Ectodermal cell (in vitro differentiated cells): ENCODE measurements at regions not wholly inside any gene's neighbourhood (a gene's known extent, or its start where the extent isn't known, plus 50 kb on each side); places are given as distances from the start of the nearest gene placed in this dataset.
"Not testable (repeated sequence)": the region's sequence is repeated elsewhere in the genome, so short reads cannot be mapped to it uniquely, and the experiment has no call there.

Source experiments
- H3K27ac ChIP-seq: 2 replicates; pipeline ENCODE4 v1.7.0; 2013; ENCODE audit warnings: mild to moderate bottlenecking, low read depth, low read length; ENCODE audit not compliant: insufficient read depth, poor library complexity, severe bottlenecking
- H3K27me3 ChIP-seq: 2 replicates; pipeline ENCODE4 v1.7.0; 2013; ENCODE audit warnings: mild to moderate bottlenecking, low read length; ENCODE audit not compliant: insufficient read depth, control insufficient read depth, poor library complexity, severe bottlenecking
- H3K36me3 ChIP-seq: one replicate; pipeline ENCODE4 v1.7.0; 2013; ENCODE audit warnings: low read length; ENCODE audit not compliant: control insufficient read depth, insufficient read depth
- H3K4me1 ChIP-seq: one replicate; pipeline ENCODE4 v1.7.0; 2013; ENCODE audit warnings: low read length; ENCODE audit not compliant: control insufficient read depth, insufficient read depth
- H3K4me3 ChIP-seq: 2 replicates; pipeline ENCODE4 v1.7.0; 2013; ENCODE audit warnings: low read depth, low read length, control low read depth; ENCODE audit not compliant: insufficient read depth
- H3K9me3 ChIP-seq: 2 replicates; pipeline ENCODE4 v1.7.0; 2013; ENCODE audit warnings: mild to moderate bottlenecking, low read length, moderate library complexity; ENCODE audit not compliant: control insufficient read depth
- WGBS, 2 experiments: methylation state at CpG; one replicate each; pipeline ENCODE4 v1.1.7; 2013; ENCODE audit warnings: missing lambda C conversion rate in 2 of 2; 5-methylcytosine and 5-hydroxymethylcytosine counted together

- Histone ChIP-seq H3K27me3 (no peaks in the 10 kb centered on the region), H3K9me3 (no peaks in the 10 kb centered on the region), H3K27ac (no peak overlapping the region), H3K4me1 (peaks cover 6% of the 10 kb centered on the region), H3K4me3 (no peak overlapping the region), H3K36me3 (no peaks in the 10 kb centered on the region)
- WGBS, 2 experiments, result 85 to 100% methylated on average over 1 to 2 of the region's 3 CpGs
These were observed 629.7 kb downstream of the DACH1 start for GRCh38 chr13:71237332-71237731.

GRCh38 chr13:71219698-71220415 lies 647.1 kb downstream of the DACH1 start:
- H3K27ac ChIP-seq, result no peak overlapping the region

GRCh38 chr13:71218960-71219359 lies 648.0 kb downstream of the DACH1 start:
- Histone ChIP-seq H3K36me3 (no peaks in the 10 kb centered on the region), H3K4me1 (no peaks in the 10 kb centered on the region), H3K27me3 (no peaks in the 10 kb centered on the region), H3K27ac (no peak overlapping the region), H3K4me3 (no peak overlapping the region), H3K9me3 (no peaks in the 10 kb centered on the region)
- WGBS, 2 experiments, result 70 to 75% methylated on average over 2 to 3 of the region's 3 CpGs

More at GRCh38 chr13:71219698-71220415, 647.1 kb downstream of the DACH1 start:
- Histone ChIP-seq H3K4me1 (no peaks in the 10 kb centered on the region), H3K9me3 (no peaks in the 10 kb centered on the region), H3K27me3 (no peaks in the 10 kb centered on the region), H3K4me3 (no peak overlapping the region), H3K36me3 (no peaks in the 10 kb centered on the region)
- WGBS, 2 experiments, result 71 to 78% methylated on average over 8 of the region's 8 CpGs

- H3K4me1 ChIP-seq, result no peaks in the 10 kb centered on the region
- H3K36me3 ChIP-seq, result no peaks in the 10 kb centered on the region
- no peak overlapping the region for H3K27ac ChIP-seq
- H3K4me3 ChIP-seq, result no peak overlapping the region
- WGBS, 2 experiments, result 94 to 99% methylated on average over 3 of the region's 3 CpGs
- H3K9me3 ChIP-seq, result no peaks in the 10 kb centered on the region
- no peaks in the 10 kb centered on the region for H3K27me3 ChIP-seq
These were observed 649.2 kb downstream of the DACH1 start for GRCh38 chr13:71217827-71218226.

- no peaks in the 10 kb centered on the region for H3K4me1 ChIP-seq
- no peaks in the 10 kb centered on the region for H3K36me3 ChIP-seq
- no peak overlapping the region for H3K4me3 ChIP-seq
- no peak overlapping the region for H3K27ac ChIP-seq
- WGBS, 2 experiments, result 90 to 95% methylated on average over 4 of the region's 4 CpGs
- H3K9me3 ChIP-seq, result no peaks in the 10 kb centered on the region
- H3K27me3 ChIP-seq, result no peaks in the 10 kb centered on the region
These were observed 652.2 kb downstream of the DACH1 start for GRCh38 chr13:71214821-71215220.

- no peaks in the 10 kb centered on the region for H3K9me3 ChIP-seq
- no peak overlapping the region for H3K27ac ChIP-seq
- H3K36me3 ChIP-seq, result no peaks in the 10 kb centered on the region
- no peak overlapping the region for H3K4me3 ChIP-seq
- no peaks in the 10 kb centered on the region for H3K27me3 ChIP-seq
- 89 to 92% methylated on average over 3 of the region's 3 CpGs for WGBS, 2 experiments
- no peaks in the 10 kb centered on the region for H3K4me1 ChIP-seq
These were observed 652.6 kb downstream of the DACH1 start for GRCh38 chr13:71214357-71214756.

- WGBS, 2 experiments, result 93 to 100% methylated on average over 2 of the region's 2 CpGs
- H3K4me3 ChIP-seq, result no peak overlapping the region
- no peaks in the 10 kb centered on the region for H3K4me1 ChIP-seq
- H3K27me3 ChIP-seq, result no peaks in the 10 kb centered on the region
- no peaks in the 10 kb centered on the region for H3K36me3 ChIP-seq
- H3K27ac ChIP-seq, result no peak overlapping the region
- H3K9me3 ChIP-seq, result no peaks in the 10 kb centered on the region
These were observed 653.7 kb downstream of the DACH1 start for GRCh38 chr13:71213252-71213821.

GRCh38 chr13:71210861-71211260 lies 656.1 kb downstream of the DACH1 start:
- no peaks in the 10 kb centered on the region for H3K9me3 ChIP-seq
- H3K4me1 ChIP-seq, result no peaks in the 10 kb centered on the region
- no peaks in the 10 kb centered on the region for H3K36me3 ChIP-seq
- no peak overlapping the region for H3K4me3 ChIP-seq
- H3K27me3 ChIP-seq, result no peaks in the 10 kb centered on the region
- no peak overlapping the region for H3K27ac ChIP-seq

GRCh38 chr13:71209217-71209616 lies 657.8 kb downstream of the DACH1 start:
- Histone ChIP-seq H3K9me3 (no peaks in the 10 kb centered on the region), H3K27ac (no peak overlapping the region), H3K4me1 (no peaks in the 10 kb centered on the region), H3K36me3 (no peaks in the 10 kb centered on the region), H3K4me3 (no peak overlapping the region), H3K27me3 (no peaks in the 10 kb centered on the region)
- 91 to 93% methylated on average over 2 of the region's 2 CpGs for WGBS, 2 experiments

GRCh38 chr13:71184583-71184982 lies 682.4 kb downstream of the DACH1 start:
- not testable (repeated sequence) for H3K27ac ChIP-seq, H3K36me3 ChIP-seq, H3K9me3 ChIP-seq, H3K4me1 ChIP-seq, H3K4me3 ChIP-seq, H3K27me3 ChIP-seq
- WGBS, 2 experiments, result 93 to 94% methylated on average over 7 of the region's 7 CpGs
